Prostate gland (tissue), 2 donors: ENCODE measurements at regions not wholly inside any gene's neighbourhood (a gene's known extent, or its start where the extent isn't known, plus 50 kb on each side); places are given as distances from the start of the nearest gene placed in this dataset.

ENCODE experiments used
- CTCF ChIP-seq, 4 experiments: fragments of 200-600 bp in 2 of 4; fragments of 450-650 bp in 2 of 4; sonication (generic) in 2 of 4; IDR thresholded peaks; 1 replicate in 3 of 4; 2 replicates in 1 of 4; pipeline ENCODE4 v1.5.1; 2016 to 2019; ENCODE audit warnings: antibody characterized with exemption in 4 of 4, mild to moderate bottlenecking in 2 of 4, moderate library complexity in 2 of 4
- POLR2A ChIP-seq: fragments of 450-650 bp; IDR thresholded peaks from one replicate; pipeline ENCODE4 v1.6.1; 2016; ENCODE audit warnings: antibody characterized with exemption, mild to moderate bottlenecking
- POLR2AphosphoS5 ChIP-seq: sonication (generic); formaldehyde crosslinking; IDR thresholded peaks from one replicate; pipeline ENCODE4 v1.6.1; 2017; ENCODE audit warnings: antibody characterized with exemption

GRCh38 chr12:89051065-89051677 lies 301.1 kb downstream of the DUSP6 start:
- TF ChIP-seq POLR2A (no peak), POLR2AphosphoS5 (no peak), CTCF (IDR thresholded peaks at IDR 0.05) (peak; percentile 65 to 92 (median 86))
